ENCODE measurements at regions not wholly inside any gene's neighbourhood (a gene's known extent, or its start where the extent isn't known, plus 50 kb on each side); places are given as distances from the start of the nearest gene placed in this dataset.

DNA sequence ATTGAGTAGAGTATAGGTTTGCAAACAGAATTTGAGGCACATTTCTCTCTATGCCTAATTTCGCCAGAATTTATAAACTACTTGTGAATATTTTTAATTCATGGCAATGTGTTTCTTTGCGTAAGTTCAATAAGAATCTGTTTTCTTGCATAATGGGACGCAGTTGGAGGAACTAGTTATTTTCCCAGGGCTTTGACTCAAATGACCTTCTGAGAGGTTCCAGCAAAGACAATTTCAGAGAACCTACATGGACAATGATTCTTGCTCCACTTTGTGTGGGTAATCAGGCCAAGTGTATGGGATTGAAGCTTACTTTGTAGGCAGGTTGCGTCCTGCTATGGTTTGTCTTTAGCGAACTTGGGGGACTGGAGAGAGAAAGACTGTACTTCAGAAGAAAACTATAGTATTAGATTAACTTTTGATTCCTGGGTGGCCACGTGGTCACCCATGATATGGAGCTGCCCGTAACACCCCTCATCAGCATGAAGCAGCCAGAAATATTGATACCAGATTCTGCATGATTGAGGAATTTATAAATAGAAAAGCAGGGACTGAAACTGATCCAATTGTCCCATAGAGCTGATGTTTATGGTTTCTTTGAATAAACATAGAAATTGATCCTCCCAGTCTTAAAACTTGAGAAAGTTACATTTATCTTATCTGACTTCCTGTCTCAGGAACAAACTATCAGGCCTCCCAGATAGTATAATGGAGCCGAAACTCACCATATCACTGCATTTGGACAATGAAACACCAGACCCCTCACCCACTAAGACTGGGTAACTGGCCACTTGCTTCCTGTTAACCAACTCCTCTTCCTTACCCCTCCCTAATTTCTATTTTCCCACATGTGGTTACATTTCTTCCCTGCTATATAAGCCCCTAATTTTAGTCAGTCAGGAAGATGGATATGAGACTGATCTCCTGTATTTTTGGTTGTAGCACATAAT is 815.3 kb upstream of the HS6ST1 start:
- DNase-seq = no peak

- DNase-seq = no peak
Observed at GRCh38 chr2:129135017-129135416, 816.3 kb upstream of the HS6ST1 start.

- DNase-seq = no peak
Observed at GRCh38 chr2:129139380-129139779, 820.7 kb upstream of the HS6ST1 start.

- DNase-seq = no peak
Observed at GRCh38 chr2:129142465-129142864, 823.8 kb upstream of the HS6ST1 start.

GRCh38 chr2:129144082-129144791 is 825.6 kb upstream of the HS6ST1 start:
- no peak for DNase-seq

DNA sequence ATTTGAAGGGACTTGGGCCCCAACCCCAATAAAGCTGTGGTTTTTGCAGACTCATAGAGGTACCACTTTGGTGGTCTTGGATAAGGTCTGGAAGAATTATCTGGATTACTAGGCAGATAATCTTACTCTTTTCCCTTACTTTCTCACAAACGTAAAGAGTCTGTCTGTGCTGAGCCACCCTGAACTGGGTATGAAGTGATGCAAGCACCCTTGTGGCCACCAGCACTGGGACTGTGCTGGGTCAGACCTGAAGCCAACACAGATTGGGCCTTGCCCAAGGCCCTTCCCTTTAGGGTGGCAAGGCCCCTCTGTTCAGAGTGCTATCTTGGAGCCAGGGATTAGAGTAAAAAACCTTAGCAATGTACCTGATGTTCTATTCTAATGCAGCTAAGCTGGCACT is 827.0 kb upstream of the RAB6C start:
- DNase-seq = no peak

- DNase-seq = no peak
Observed at GRCh38 chr2:129160879-129161278, 818.6 kb upstream of the RAB6C start.

DNA sequence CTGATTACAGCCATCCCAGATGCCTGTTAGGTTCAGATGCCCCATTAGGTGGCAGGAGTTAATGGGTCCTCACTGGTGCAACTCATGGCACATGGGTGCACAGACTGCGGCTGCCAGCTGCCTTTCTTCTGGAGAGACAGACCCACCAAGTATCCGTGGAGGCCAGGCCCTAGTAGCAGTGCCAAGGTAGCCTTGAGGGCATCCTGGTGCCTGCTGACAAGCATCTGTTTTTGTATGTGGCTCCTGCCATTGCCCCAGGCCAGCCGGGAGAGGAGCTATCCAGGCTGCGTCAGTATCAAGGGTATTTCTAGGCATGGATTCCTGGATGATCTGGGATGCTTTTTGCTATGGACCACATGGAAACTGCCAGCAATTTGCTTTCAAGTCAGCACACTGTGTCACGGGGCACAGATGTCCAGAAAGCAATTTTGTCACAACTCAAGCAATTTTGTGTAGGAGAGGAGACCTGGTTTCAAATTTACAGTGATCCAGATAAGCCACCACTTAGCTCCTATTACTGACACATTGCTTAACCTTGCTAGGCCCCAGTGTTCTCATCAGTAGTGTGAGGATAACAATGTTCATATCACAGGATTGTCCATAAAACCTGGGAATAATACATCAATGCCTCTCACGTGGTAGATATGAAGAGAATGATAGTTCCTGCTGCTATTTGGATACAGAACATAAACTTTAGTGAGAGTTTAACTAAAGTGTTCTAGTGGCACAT is 815.1 kb upstream of the RAB6C start:
- DNase-seq = no peak

GRCh38 chr2:129165006-129165405 is 814.5 kb upstream of the RAB6C start:
- DNase-seq = no peak

GRCh38 chr2:129167456-129167855 is 812.0 kb upstream of the RAB6C start:
- no peak for DNase-seq

GRCh38 chr2:129170570-129170969 is 808.9 kb upstream of the RAB6C start:
- no peak for DNase-seq

GRCh38 chr2:129174143-129174542 is 805.3 kb upstream of the RAB6C start:
- no peak for DNase-seq

- DNase-seq = no peak
Observed at GRCh38 chr2:129175051-129175450, 804.4 kb upstream of the RAB6C start.

DNA sequence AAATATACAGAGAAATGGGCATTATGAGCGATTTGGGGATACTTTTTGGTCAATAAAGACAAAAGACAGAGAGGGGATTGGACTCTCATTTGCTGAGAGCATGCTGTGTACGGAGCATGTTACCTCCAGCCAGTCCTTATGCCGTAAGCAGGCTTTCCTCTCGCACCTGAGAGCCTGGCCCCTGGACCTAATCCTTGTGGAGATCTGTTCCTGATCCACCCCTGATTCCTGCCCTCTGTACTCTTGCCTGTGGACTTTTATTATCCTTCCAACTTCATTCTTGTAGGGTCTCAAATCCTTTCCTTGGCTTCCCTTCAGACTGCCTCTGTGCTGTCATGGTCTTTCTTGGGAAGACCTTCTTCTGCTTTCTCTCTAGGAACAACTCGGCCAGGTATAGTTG is 803.1 kb upstream of the RAB6C start:
- DNase-seq = no peak

- no peak for DNase-seq
Observed at GRCh38 chr2:129178356-129178755, 801.1 kb upstream of the RAB6C start.

DNA sequence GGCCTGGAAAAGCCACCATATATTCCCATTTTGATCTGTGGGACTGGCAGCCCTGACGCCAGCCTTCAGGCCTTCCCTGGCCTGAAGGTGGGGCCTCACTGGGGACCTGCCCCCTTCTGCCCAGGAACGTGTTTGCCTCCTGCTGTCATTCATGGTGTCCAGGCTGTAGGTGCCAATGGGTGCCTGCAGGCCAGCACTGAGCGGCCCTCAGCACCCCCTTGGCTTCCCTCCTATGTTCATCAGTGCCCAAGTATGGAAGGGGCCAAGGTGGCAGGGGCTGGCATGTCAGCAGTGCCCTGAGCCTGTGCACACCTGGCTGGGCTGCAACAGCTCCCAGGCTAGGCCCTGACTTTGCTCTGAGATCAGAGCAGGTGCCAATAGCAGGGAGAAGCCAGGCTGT is 800.3 kb upstream of the RAB6C start:
- no peak for DNase-seq

GRCh38 chr2:129180124-129180716 is 799.2 kb upstream of the RAB6C start:
- no peak for DNase-seq

GRCh38 chr2:129181433-129181832 is 798.0 kb upstream of the RAB6C start:
- DNase-seq = no peak

- no peak for DNase-seq
Observed at GRCh38 chr2:129181963-129182362, 797.5 kb upstream of the RAB6C start.

GRCh38 chr2:129187343-129187742 is 792.1 kb upstream of the RAB6C start:
- DNase-seq = no peak

DNA sequence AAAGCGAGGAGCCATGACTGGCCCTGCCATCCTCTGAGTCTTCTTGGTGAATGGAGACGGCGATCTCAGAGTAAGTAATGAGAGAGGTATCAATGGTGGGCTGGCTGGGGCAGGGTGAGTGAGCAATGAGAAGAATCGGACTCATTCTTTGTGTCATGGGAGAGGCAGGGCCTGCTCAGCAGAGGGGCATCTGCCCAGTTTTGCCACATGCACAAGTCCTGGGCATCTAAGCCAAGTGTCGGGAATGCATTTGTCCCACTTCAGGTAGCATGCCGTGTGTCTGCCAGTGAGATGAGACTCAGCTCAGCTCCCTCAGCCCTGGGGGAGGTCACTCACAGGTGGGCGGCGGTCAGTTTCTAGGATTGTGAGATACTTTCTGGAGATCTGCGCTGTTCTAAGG is 791.0 kb upstream of the RAB6C start:
- DNase-seq = no peak

DNA sequence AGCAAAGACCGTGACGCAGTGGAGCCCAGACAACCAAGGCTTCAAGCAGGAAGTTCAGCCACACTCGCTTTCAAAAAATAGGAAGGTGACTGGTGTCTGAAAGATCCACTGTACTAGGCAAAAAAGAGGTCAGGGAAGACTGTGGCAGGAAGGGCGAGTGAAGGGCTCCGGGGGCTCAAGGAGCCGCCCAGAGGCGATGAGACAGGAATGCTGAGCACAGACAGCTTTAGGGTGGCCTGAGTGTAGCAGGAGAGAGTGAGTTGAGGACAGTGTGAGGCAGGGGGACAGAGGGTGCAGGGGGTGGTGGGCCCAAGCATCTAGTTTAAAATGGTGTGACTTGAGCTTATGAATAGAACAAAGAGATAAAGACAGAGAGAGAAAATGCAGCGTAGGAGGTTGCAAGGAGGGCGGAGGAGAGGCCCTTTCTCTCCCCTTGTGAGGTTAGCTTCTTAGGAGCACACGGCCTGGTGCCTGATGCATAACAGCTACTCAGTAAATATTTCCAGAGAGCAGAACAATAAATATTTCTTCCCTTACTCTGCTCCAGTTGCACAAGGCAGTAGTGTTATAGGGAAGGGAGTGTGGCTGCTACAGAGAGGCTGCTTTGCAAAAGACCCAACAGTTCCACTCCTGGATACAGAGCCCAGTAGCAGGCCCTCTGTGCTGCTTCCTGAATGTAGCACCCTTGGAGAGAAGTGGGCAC is 789.7 kb upstream of the RAB6C start:
- no peak for DNase-seq

DNA sequence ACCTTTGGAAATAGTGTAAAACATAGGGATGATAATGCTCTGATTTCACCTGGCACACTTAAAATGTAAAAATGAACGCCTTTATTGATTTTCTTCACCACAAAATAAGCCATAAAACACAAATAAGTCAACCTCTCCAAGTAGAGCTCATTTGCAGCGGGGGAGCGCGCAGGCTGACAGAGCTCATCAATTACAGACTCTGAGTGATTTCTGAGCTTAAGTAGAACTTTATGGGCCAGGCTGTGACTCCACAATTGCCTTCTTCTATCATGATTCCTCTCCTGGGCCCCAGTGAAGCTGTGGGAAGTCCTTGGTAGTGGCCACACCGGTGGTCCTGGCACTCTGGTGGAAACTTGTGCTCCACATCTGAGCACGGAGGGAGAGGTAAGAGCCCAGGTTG is 789.0 kb upstream of the RAB6C start:
- DNase-seq = no peak

Measured in DMS153 (cell line).